ENCODE measurements at regions not wholly inside any gene's neighbourhood (a gene's known extent, or its start where the extent isn't known, plus 50 kb on each side); places are given as distances from the start of the nearest gene placed in this dataset.

DNA sequence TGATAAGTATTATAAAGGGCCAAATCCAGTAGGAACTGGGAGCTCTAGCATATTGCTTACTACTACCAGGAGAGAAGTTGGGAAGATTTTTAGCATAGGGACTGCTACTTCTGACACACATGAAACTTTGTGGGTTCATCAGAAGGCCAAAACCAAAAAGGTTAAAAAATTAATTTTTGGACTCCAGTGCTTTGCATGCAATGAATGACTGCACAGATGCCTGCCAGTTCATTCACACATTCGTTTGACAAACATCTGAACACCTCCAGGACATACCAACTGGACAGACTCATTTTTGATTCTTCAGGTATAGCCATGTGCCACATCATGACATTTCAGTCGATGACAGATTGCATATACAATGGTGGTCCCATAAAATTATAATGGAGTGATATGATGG lies 79.8 kb downstream of the MID1IP1 start:
- Histone ChIP-seq H3K9me3 (ENCODE audit: control insufficient read depth, insufficient read depth, low read depth, low read length) (no peaks in the 10 kb centered on the region), H3K36me3 (ENCODE audit: control insufficient read depth in 2 of 2, insufficient read depth in 1 of 2, low read length in 2 of 2) (no peaks in the 10 kb centered on the region), H3K4me3 (ENCODE audit: low read depth, low read length) (no peak overlapping the region), H3K27ac (ENCODE audit: extremely low read depth, low read depth, low read length) (no peak overlapping the region), H3K4me1 (ENCODE audit: control insufficient read depth, insufficient read depth, low read length) (no peaks in the 10 kb centered on the region)
- TF ChIP-seq, protein P1, sequence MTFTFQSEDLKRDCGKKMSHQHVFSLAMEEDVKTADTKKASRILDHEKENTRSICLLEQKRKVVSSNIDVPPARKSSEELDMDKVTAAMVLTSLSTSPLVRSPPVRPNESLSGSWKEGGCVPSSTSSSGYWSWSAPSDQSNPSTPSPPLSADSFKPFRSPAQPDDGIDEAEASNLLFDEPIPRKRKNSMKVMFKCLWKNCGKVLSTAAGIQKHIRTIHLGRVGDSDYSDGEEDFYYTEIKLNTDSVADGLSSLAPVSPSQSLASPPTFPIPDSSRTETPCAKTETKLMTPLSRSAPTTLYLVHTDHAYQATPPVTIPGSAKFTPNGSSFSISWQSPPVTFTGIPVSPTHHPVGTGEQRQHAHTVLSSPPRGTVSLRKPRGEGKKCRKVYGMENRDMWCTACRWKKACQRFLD (tag by site-specific recombination; IDR thresholded peaks at IDR 0.05) = no peak
- TF ChIP-seq, protein P2, sequence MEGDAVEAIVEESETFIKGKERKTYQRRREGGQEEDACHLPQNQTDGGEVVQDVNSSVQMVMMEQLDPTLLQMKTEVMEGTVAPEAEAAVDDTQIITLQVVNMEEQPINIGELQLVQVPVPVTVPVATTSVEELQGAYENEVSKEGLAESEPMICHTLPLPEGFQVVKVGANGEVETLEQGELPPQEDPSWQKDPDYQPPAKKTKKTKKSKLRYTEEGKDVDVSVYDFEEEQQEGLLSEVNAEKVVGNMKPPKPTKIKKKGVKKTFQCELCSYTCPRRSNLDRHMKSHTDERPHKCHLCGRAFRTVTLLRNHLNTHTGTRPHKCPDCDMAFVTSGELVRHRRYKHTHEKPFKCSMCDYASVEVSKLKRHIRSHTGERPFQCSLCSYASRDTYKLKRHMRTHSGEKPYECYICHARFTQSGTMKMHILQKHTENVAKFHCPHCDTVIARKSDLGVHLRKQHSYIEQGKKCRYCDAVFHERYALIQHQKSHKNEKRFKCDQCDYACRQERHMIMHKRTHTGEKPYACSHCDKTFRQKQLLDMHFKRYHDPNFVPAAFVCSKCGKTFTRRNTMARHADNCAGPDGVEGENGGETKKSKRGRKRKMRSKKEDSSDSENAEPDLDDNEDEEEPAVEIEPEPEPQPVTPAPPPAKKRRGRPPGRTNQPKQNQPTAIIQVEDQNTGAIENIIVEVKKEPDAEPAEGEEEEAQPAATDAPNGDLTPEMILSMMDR (tag by site-specific recombination; IDR thresholded peaks at IDR 0.05) = no peak
- TF ChIP-seq ZNF341 (tag by site-specific recombination; IDR thresholded peaks at IDR 0.05; ENCODE audit: low read depth) (no peak), PRDM1 (tag by site-specific recombination; IDR thresholded peaks at IDR 0.05) (no peak), ZNF624 (tag by site-specific recombination; IDR thresholded peaks at IDR 0.05) (no peak)
- TF ChIP-seq, protein P3, sequence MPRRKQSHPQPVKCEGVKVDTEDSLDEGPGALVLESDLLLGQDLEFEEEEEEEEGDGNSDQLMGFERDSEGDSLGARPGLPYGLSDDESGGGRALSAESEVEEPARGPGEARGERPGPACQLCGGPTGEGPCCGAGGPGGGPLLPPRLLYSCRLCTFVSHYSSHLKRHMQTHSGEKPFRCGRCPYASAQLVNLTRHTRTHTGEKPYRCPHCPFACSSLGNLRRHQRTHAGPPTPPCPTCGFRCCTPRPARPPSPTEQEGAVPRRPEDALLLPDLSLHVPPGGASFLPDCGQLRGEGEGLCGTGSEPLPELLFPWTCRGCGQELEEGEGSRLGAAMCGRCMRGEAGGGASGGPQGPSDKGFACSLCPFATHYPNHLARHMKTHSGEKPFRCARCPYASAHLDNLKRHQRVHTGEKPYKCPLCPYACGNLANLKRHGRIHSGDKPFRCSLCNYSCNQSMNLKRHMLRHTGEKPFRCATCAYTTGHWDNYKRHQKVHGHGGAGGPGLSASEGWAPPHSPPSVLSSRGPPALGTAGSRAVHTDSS (tag by site-specific recombination; IDR thresholded peaks at IDR 0.05) = no peak
- TF ChIP-seq, protein P4, sequence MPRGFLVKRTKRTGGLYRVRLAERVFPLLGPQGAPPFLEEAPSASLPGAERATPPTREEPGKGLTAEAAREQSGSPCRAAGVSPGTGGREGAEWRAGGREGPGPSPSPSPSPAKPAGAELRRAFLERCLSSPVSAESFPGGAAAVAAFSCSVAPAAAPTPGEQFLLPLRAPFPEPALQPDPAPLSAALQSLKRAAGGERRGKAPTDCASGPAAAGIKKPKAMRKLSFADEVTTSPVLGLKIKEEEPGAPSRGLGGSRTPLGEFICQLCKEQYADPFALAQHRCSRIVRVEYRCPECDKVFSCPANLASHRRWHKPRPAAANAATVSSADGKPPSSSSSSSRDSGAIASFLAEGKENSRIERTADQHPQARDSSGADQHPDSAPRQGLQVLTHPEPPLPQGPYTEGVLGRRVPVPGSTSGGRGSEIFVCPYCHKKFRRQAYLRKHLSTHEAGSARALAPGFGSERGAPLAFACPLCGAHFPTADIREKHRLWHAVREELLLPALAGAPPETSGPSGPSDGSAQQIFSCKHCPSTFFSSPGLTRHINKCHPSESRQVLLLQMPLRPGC (tag by site-specific recombination; IDR thresholded peaks at IDR 0.05) = no peak
- CTCF ChIA-PET = interaction anchor here (0.6 kb wide), 1 partner anchor 368 kb away, joined by 3 read pairs; no protein-coding TSS in a partner anchor
- POLR2A ChIA-PET = no interaction called here

DNA sequence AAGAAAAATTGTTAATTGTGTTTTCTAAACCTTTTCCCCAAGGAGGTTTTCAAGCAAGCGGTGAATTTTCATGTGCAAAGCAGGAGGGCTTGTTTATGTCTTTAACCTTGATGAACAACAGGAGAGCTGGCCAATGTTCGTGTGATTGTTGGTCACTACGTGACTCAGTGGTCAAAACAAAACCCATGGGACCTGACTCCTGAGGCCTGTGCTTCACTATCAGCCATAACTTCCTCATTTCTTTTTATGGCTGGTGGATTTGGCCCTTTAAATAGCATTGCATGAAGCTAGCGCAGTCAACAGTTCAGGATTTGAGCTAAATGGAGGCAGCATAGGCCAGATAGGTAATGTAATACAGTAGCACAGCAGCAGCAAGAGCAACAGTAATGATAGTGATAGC lies 80.5 kb downstream of the MID1IP1 start:
- Histone ChIP-seq H3K27ac (ENCODE audit: extremely low read depth, low read depth, low read length) (no peak overlapping the region), H3K9me3 (ENCODE audit: control insufficient read depth, insufficient read depth, low read depth, low read length) (no peaks in the 10 kb centered on the region), H3K4me3 (ENCODE audit: low read depth, low read length) (no peak overlapping the region), H3K4me1 (ENCODE audit: control insufficient read depth, insufficient read depth, low read length) (no peaks in the 10 kb centered on the region), H3K36me3 (ENCODE audit: control insufficient read depth in 2 of 2, insufficient read depth in 1 of 2, low read length in 2 of 2) (no peaks in the 10 kb centered on the region)
- TF ChIP-seq ZNF664 (tag by site-specific recombination; IDR thresholded peaks at IDR 0.05) = no peak
- TF ChIP-seq, protein P5, sequence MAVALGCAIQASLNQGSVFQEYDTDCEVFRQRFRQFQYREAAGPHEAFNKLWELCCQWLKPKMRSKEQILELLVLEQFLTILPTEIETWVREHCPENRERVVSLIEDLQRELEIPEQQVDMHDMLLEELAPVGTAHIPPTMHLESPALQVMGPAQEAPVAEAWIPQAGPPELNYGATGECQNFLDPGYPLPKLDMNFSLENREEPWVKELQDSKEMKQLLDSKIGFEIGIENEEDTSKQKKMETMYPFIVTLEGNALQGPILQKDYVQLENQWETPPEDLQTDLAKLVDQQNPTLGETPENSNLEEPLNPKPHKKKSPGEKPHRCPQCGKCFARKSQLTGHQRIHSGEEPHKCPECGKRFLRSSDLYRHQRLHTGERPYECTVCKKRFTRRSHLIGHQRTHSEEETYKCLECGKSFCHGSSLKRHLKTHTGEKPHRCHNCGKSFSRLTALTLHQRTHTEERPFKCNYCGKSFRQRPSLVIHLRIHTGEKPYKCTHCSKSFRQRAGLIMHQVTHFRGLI (tag by site-specific recombination; IDR thresholded peaks at IDR 0.05) = no peak
- ChIA-PET CTCF (no interaction called here), POLR2A (no interaction called here)

DNA sequence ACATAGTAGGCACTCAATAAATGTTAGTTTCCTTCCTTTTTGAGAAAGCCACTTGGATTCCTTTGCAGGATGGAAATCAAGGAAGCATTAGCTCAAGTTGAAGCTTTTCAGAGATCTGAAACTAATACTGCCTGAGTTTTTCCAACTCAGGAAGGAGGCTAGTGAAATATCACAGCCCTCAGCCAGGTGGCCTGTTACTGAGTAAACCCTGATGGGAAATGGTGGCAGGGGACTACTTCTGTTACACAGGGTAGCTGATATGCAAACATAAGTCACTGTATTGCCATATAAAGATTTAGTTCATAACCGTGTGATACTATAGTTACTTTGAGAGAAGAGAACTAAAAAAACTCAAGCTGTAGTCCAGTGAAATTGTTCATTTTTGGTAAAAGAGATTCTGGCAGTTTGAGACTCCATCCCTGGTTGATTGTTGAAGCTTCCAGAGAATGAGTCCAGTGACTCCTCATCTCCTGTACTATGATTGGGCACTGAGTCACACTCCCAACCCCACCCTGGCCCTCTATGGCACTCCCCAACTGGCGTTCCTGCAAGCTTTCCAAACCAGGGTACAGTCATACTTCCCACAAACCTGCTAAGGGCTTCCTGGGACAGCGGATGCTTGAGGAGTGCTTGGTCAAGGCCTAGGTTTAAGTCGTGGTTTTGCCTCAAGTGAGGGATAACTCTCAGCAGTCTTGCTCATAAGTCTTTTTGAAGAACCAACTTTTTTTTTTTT lies 81.8 kb downstream of the MID1IP1 start:
- Histone ChIP-seq H3K27ac (ENCODE audit: extremely low read depth, low read depth, low read length) (no peak overlapping the region), H3K9me3 (ENCODE audit: control insufficient read depth, insufficient read depth, low read depth, low read length) (no peaks in the 10 kb centered on the region), H3K4me1 (ENCODE audit: control insufficient read depth, insufficient read depth, low read length) (no peaks in the 10 kb centered on the region), H3K36me3 (ENCODE audit: control insufficient read depth in 2 of 2, insufficient read depth in 1 of 2, low read length in 2 of 2) (no peaks in the 10 kb centered on the region), H3K4me3 (ENCODE audit: low read depth, low read length) (no peak overlapping the region)
- CTCF ChIA-PET = interaction anchor here (0.6 to 1.2 kb wide), 3 partner anchors 218 to 1219 kb away, joined by 3 to 4 read pairs (median 3); no protein-coding TSS in a partner anchor
- POLR2A ChIA-PET = no interaction called here
- no peak for TF ChIP-seq BCL11B (tag by site-specific recombination; IDR thresholded peaks at IDR 0.05; ENCODE audit: low read depth)
- TF ChIP-seq ZNF629 (tag by site-specific recombination; IDR thresholded peaks at IDR 0.05) = no peak
- TF ChIP-seq, protein P6, sequence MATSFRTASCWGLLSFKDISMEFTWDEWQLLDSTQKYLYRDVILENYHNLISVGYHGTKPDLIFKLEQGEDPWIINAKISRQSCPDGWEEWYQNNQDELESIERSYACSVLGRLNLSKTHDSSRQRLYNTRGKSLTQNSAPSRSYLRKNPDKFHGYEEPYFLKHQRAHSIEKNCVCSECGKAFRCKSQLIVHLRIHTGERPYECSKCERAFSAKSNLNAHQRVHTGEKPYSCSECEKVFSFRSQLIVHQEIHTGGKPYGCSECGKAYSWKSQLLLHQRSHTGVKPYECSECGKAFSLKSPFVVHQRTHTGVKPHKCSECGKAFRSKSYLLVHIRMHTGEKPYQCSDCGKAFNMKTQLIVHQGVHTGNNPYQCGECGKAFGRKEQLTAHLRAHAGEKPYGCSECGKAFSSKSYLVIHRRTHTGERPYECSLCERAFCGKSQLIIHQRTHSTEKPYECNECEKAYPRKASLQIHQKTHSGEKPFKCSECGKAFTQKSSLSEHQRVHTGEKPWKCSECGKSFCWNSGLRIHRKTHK (tag by site-specific recombination; IDR thresholded peaks at IDR 0.05) = no peak
- TF ChIP-seq ZNF830 (tag by site-specific recombination; IDR thresholded peaks at IDR 0.05; ENCODE audit: low read depth) = no peak
- TF ChIP-seq ZNF350 (tag by site-specific recombination; IDR thresholded peaks at IDR 0.05) = no peak
- no peak for TF ChIP-seq ZFP37 (tag by site-specific recombination; IDR thresholded peaks at IDR 0.05)
- TF ChIP-seq, protein P7, sequence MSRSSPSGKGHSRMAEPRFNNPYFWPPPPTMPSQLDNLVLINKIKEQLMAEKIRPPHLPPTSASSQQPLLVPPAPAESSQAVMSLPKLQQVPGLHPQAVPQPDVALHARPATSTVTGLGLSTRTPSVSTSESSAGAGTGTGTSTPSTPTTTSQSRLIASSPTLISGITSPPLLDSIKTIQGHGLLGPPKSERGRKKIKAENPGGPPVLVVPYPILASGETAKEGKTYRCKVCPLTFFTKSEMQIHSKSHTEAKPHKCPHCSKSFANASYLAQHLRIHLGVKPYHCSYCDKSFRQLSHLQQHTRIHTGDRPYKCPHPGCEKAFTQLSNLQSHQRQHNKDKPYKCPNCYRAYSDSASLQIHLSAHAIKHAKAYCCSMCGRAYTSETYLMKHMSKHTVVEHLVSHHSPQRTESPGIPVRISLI (tag by site-specific recombination; IDR thresholded peaks at IDR 0.05) = no peak
- TF ChIP-seq ZNF37A (tag by site-specific recombination; IDR thresholded peaks at IDR 0.05) = no peak
- TF ChIP-seq ZNF571 (tag by site-specific recombination; IDR thresholded peaks at IDR 0.05) = no peak
- TF ChIP-seq ZNF2 (tag by site-specific recombination; IDR thresholded peaks at IDR 0.05) = no peak

All from HEK293 (cell line).